ENCODE measurements at regions not wholly inside any gene's neighbourhood (a gene's known extent, or its start where the extent isn't known, plus 50 kb on each side); places are given as distances from the start of the nearest gene placed in this dataset.
"Not testable (repeated sequence)": the region's sequence is repeated elsewhere in the genome, so short reads cannot be mapped to it uniquely, and the experiment has no call there.

DNA sequence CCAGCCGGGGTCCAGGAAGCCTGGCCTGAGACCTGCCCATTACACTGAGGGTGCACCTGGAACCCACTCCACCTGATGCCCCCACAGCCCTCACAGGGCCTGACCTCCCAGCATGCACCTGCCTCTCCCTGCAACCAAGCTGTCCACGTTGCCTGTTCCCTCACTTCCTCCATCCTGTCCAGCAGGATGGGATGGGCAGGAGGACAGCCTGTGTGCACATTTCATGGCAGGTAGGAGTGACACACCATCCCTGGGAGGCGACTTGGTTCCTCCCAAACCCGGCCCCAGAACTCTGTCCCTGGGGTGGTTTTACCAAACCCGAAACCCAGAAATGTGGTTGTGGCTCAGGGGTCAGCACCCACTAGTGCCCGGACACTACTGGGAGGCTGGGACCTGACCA lies 203.8 kb upstream of the ZNF519 start:
- not testable (repeated sequence) for DNase-seq (ENCODE audit: low spot score)

- DNase-seq (ENCODE audit: low spot score), result not testable (repeated sequence)
Observed at GRCh38 chr18:14321217-14321616, 189.0 kb upstream of the ZNF519 start.

DNA sequence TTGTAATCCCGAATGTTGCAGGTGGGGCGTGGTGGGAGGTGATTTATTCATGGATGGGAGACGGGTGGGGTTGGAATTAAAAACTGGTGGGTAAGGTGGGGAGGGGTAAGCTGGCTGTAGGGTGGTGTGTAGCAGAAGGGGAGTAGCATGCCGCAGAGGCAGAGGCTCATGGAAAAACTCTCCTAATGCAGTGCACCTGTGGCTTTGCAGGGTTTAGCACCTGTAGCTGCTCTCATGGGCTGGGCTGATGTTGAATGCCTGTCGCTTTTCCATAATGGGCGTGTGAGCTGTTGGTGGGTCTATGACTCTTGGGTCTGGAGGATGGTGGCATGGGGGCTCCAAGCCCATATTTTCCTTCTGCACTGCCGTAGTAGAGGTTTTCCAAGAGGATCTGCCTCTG lies 169.0 kb upstream of the ZNF519 start:
- DNase-seq (ENCODE audit: low spot score), result not testable (repeated sequence)

DNA sequence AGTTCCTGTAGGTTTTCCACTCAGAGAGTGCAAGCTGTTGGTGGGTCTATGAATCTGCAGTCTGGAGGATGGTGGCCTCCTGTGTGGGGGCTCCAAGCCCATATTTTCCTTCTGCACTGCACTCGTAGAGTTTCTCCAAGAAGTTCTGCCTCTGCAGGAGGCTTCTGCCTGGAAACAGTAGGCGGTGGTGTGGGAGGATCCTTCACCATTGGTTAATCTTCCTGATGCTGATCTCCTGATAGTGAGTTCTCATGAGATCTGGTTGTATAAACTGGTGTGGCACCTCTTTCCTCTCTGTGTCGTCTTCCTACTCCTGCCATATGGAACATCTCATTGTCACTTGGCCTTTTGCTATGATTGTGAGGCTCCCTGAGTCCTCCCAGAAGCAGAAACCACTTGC lies 162.8 kb upstream of the ZNF519 start:
- not testable (repeated sequence) for DNase-seq (ENCODE audit: low spot score)

DNA sequence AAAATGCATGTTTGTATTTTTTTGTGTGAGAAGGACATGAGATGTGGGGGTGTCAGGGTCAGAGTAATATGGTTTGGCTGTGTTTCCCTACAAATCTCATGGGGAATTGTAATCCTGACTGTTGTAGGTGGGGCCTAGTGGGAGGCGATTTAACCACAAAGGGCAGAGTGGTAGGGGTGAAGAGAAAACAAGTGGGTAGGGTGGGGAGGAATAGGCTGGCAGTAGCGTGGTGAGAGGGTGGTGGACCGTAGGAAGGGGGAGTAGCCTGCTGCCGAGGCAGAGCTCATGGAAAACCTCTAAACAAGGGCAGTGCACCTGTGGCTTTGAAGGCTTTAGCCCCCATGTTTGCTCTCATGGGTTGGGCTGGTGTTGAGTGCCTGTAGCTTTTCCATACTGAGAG lies 152.8 kb upstream of the ZNF519 start:
- no peak for DNase-seq (ENCODE audit: low spot score)

DNA sequence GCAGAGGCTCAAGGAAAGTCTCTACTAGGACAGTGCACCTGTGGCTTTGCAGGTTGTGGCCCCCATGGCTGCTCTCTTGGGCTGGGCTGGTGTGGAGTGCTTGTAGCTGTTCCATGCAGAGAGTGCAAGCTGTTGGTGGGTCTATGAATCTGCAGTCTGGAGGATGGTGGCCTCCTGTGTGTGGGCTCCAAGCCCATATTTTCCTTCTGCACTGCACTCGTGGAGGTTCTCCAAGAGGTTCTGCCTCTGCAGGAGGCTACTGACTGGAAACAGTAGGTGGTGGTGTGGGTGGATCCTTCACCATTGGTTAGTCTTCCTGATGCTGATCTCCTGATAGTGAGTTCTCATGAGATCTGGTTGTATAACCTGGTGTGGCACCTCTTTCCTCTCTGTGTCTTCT lies 143.2 kb upstream of the ZNF519 start:
- DNase-seq (ENCODE audit: low spot score), result not testable (repeated sequence)

DNA sequence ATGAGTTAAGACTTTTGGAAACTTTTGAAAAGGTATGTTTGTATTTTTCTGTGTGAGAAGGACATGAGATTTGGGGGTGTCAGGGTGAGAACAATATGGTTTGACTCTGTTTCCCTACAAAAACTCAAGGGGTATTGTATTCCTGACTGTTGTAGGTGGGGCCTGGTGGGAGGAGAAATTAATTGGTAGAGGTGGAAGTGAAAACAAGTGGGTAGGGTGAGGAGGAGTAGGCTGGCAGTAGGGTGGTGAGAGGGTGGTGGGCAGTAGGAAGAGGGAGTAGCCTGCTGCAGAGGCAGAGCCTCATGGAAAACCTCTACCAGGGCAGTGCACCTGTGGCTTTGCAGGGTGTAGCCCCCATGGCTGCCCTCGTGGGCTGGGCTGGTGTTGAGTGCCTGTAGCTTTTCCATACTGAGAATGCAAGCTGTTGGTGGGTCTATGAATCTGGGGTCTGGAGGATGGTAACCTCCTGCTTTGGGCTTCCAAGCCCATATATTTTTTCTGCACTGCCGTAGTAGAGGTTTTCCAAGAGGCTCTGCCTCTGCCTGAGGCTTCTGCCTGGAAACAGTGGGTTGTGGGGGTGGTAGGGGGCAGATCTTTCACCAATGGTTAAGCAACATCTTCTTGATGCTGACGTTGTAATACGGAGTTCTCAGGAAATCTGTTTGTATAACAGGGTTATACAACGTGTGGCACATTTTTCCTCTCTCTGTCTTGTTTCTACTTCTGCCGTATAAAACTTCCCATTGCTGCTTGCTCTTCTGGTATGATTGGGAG lies 133.6 kb upstream of the ZNF519 start:
- not testable (repeated sequence) for DNase-seq (ENCODE audit: low spot score)

GRCh38 chr18:14262786-14263185 lies 130.6 kb upstream of the ZNF519 start:
- DNase-seq (ENCODE audit: low spot score), result not testable (repeated sequence)

DNA sequence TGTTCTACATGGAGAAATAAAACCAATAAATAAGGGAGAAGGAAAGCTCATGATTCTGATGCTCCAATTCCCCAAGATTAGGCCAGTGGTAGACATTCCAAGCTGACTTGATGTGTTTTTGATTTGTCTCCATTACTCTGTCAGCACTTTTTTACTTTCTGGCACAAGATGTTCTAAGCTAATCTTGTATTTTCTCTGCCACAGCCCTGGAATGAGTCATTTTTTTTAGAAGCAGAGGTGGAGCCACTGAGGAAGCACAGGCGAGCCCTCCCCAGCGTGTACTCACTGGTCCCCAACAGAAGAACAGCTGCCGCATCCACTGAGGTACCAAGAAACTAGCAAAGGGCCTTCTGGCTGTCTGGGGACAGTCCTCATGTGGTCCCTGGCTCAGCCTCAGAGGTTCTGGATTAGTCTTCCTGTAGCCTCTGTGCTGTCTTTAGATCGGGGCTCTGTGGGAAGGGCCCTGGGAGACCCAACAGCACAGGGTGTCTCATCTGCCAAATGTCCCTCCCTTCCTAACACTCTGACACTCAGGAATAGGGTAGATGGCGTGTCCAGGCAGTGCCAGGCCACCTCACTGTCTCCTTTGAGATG lies 117.9 kb upstream of the ZNF519 start:
- not testable (repeated sequence) for DNase-seq (ENCODE audit: low spot score)

- not testable (repeated sequence) for DNase-seq (ENCODE audit: low spot score)
Observed at GRCh38 chr18:14239224-14239623, 107.0 kb upstream of the ZNF519 start.

- DNase-seq (ENCODE audit: low spot score), result not testable (repeated sequence)
Observed at GRCh38 chr18:14236356-14237048, 104.3 kb upstream of the ZNF519 start.

DNA sequence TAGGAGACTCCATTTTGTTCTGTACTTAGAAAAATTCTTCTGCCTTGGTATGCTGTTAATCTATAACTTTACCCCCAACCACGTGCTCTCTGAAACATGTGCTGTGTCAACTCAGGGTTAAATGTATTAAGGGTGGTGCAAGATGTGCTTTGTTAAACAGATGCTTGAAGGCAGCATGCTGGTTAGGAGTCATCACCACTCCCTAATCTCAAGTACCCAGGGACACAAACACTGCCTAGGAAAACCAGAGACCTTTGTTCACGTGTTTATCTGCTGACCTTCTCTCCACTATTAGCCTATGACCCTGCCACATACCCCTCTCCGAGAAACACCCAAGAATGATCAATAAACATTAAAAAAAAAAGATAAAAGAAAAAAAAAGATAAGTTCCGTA lies 93.0 kb upstream of the ZNF519 start:
- not testable (repeated sequence) for DNase-seq (ENCODE audit: low spot score)

- not testable (repeated sequence) for DNase-seq (ENCODE audit: low spot score)
Observed at GRCh38 chr18:14224551-14225285, 92.5 kb upstream of the ZNF519 start.

DNA sequence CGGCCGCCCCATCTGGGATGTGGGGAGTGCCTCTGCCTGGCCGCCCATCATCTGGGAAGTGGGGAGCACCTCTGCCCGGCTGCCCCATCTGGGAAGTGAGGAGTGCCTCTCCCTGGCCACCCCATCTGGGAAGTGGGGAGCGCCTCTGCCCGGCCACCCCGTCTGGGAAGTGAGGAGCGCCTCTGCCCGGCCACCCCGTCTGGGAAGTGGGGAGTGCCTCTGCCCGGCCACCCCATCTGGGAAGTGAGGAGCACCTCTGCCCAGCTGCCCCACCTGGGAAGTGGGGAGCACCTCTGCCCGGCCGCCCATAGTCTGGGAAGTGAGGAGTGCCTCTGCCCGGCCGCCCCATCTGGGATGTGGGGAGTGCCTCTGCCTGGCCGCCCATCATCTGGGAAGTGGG lies 91.7 kb upstream of the ZNF519 start:
- not testable (repeated sequence) for DNase-seq (ENCODE audit: low spot score)

- DNase-seq (ENCODE audit: low spot score), result not testable (repeated sequence)
Observed at GRCh38 chr18:14223231-14223822, 91.1 kb upstream of the ZNF519 start.

GRCh38 chr18:14222354-14223221 lies 90.4 kb upstream of the ZNF519 start:
- not testable (repeated sequence) for DNase-seq (ENCODE audit: low spot score)

DNA sequence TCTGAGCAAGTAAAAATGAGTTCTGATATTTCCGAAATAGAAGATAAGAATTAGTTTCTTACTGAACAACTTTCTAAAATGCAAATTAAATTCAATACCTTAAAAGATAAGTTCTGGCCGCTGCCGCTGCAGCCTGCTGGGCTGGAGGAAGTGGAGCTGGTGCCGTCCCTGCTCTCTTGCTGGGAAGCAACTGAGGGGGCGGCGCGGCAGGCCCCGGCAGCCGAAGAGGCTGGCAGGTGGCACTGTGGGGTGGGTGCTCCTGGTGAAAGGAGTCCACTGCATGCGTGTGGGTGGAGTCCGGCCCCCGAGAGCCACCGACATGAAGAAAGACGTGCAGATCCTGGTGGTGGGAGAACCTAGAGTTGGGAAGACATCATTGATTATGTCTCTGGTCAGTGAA lies 89.5 kb upstream of the ZNF519 start:
- no peak for DNase-seq (ENCODE audit: low spot score)

GRCh38 chr18:14215952-14216351 lies 83.7 kb upstream of the ZNF519 start:
- not testable (repeated sequence) for DNase-seq (ENCODE audit: low spot score)

GRCh38 chr18:14203424-14203823 lies 71.2 kb upstream of the ZNF519 start:
- DNase-seq (ENCODE audit: low spot score), result not testable (repeated sequence)

- DNase-seq (ENCODE audit: low spot score), result not testable (repeated sequence)
Observed at GRCh38 chr18:14190776-14191442, 58.7 kb upstream of the ZNF519 start.

Measured in HuH-7 (cell line).